CD8-positive, alpha-beta memory T cell (primary cell): ENCODE measurements at regions not wholly inside any gene's neighbourhood (a gene's known extent, or its start where the extent isn't known, plus 50 kb on each side); places are given as distances from the start of the nearest gene placed in this dataset.

ENCODE experiments used
- CTCF ChIA-PET: fragments of 350-600 bp; sonication (Branson Sonifier 250); formaldehyde crosslinking; loops from one replicate; lab custom pipeline; 2021; ENCODE audit warnings: antibody characterized with exemption; lab: Charles Lee
- POLR2A ChIA-PET: fragments of 350-600 bp; sonication (Branson Sonifier 250); formaldehyde crosslinking; loops from one replicate; lab custom pipeline; 2021; ENCODE audit warnings: antibody characterized with exemption; lab: Charles Lee
- DNase-seq, 5 donors: peaks; one replicate each; pipeline versions ENCODE4 v3.0.0 to v3.0.0-alpha.2; 2020 to 2022; ENCODE audit warnings: mixed read lengths in 1 of 5
- H3K27ac ChIP-seq: one replicate; pipeline ENCODE4 v1.7.0; 2013; ENCODE audit warnings: low read depth, mild to moderate bottlenecking, low read length, moderate library complexity
- H3K27me3 ChIP-seq: 2 replicates; pipeline ENCODE4 v1.7.0; 2013; ENCODE audit warnings: low read length, mild to moderate bottlenecking; ENCODE audit not compliant: insufficient read depth, poor library complexity, severe bottlenecking
- H3K36me3 ChIP-seq: 2 replicates; pipeline ENCODE4 v1.7.0; 2013; ENCODE audit warnings: mild to moderate bottlenecking, low read length, moderate library complexity; ENCODE audit not compliant: insufficient read depth
- H3K4me1 ChIP-seq: 2 replicates; pipeline ENCODE4 v1.7.0; 2013; ENCODE audit warnings: mild to moderate bottlenecking, low read length, moderate library complexity; ENCODE audit not compliant: insufficient read depth
- H3K4me3 ChIP-seq: 2 replicates; pipeline ENCODE4 v1.7.0; 2013; ENCODE audit warnings: mild to moderate bottlenecking, low read length
- H3K9me3 ChIP-seq: 2 replicates; pipeline ENCODE4 v1.7.0; 2013; ENCODE audit warnings: mild to moderate bottlenecking, low read length
- H3K27ac Mint-ChIP-seq, 8 donors: one replicate each; pipeline ENCODE4 v1.8.0; 2020 to 2021; ENCODE audit warnings: mixed read lengths in 8 of 8, mild to moderate bottlenecking in 6 of 8, inconsistent platforms in 3 of 8, moderate library complexity in 3 of 8
- H3K27me3 Mint-ChIP-seq, 2 donors: one replicate each; pipeline ENCODE4 v1.8.0; 2020 to 2021; ENCODE audit warnings: mixed read lengths in 2 of 2, mild to moderate bottlenecking in 1 of 2, moderate library complexity in 1 of 2
- H3K36me3 Mint-ChIP-seq, 3 donors: one replicate each; pipeline ENCODE4 v1.8.0; 2020 to 2021; ENCODE audit warnings: mixed read lengths in 3 of 3, inconsistent platforms in 1 of 3, mild to moderate bottlenecking in 1 of 3
- H3K4me1 Mint-ChIP-seq, 3 donors: one replicate each; pipeline ENCODE4 v1.8.0; 2020 to 2021; ENCODE audit warnings: mixed read lengths in 3 of 3, inconsistent platforms in 1 of 3, mild to moderate bottlenecking in 1 of 3
- H3K4me3 Mint-ChIP-seq, 7 donors: one replicate each; pipeline ENCODE4 v1.8.0; 2020 to 2021; ENCODE audit warnings: mixed read lengths in 7 of 7, mild to moderate bottlenecking in 6 of 7, moderate library complexity in 4 of 7, inconsistent platforms in 2 of 7
- H3K9me3 Mint-ChIP-seq, 5 donors: one replicate each; pipeline ENCODE4 v1.8.0; 2020 to 2022; ENCODE audit warnings: mixed read lengths in 5 of 5, mild to moderate bottlenecking in 3 of 5, moderate library complexity in 2 of 5, inconsistent platforms in 1 of 5

- H3K4me3 Mint-ChIP-seq: no peak overlapping the region
- H3K27ac ChIP-seq: no peak overlapping the region
- H3K4me1 ChIP-seq: no peaks in the 10 kb centered on the region
- H3K4me1 Mint-ChIP-seq: no peaks in the 10 kb centered on the region
- no peaks in the 10 kb centered on the region for H3K27me3 ChIP-seq
- H3K36me3 Mint-ChIP-seq: no peaks in the 10 kb centered on the region
- H3K27me3 Mint-ChIP-seq: no peaks in the 10 kb centered on the region
- peaks cover 0 to 4% (median 0%) of the 10 kb centered on the region in 5 donors for H3K9me3 Mint-ChIP-seq
- no peaks in the 10 kb centered on the region for H3K36me3 ChIP-seq
- ChIA-PET CTCF (no interaction called here), POLR2A (no interaction called here)
- H3K9me3 ChIP-seq: no peaks in the 10 kb centered on the region
- DNase-seq: no peak
- H3K4me3 ChIP-seq: no peak overlapping the region
- H3K27ac Mint-ChIP-seq: no peak overlapping the region
These were observed 642.2 kb downstream of the IQCM start for GRCh38 chr4:149173241-149174013.

DNA sequence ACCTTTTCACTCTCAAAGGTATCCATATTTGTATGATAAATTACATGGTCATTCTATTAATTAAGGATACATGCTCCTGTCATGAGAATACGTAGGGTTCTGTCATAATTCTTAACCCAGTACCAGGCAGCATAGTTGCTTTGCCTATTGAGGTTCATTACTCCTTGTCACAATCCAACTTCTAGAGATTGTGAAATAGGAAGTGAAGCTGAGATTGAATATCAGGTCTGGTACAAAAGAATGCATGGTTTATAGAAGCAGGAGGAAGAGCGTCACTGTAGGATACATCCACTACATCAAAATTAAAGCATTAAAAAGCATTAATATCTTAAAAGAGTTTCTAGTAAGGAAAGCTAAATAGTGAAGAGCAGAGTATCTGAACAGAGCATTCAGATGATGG, 647.0 kb downstream of the IQCM start:
- Mint-ChIP-seq H3K4me3 (no peak overlapping the region), H3K4me1 (no peaks in the 10 kb centered on the region), H3K27me3 (no peaks in the 10 kb centered on the region), H3K36me3 (no peaks in the 10 kb centered on the region), H3K9me3 (no peaks in the 10 kb centered on the region), H3K27ac (no peak overlapping the region)
- Histone ChIP-seq H3K27me3 (no peaks in the 10 kb centered on the region), H3K9me3 (no peaks in the 10 kb centered on the region), H3K36me3 (no peaks in the 10 kb centered on the region), H3K4me1 (no peaks in the 10 kb centered on the region), H3K4me3 (no peak overlapping the region), H3K27ac (no peak overlapping the region)
- ChIA-PET CTCF (no interaction called here), POLR2A (no interaction called here)
- no peak for DNase-seq

DNA sequence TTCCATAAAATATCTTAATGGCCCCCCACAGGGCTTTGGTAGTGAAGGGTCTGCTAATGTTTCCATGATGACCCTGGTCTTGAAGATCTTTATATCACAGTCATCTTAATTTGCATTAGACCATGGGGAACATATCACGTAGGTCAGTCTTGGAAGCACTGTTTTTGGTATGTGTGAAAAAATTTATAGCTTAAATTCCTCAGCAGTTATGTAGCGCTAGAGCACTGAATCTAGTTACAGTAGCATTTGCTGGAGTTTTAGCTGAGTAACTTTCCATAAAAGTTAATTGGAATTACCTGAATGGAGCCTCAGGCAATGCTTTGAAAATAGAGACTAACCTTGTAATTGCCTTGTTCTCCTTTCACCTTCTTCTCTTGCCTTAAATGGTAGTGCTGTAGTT, 648.8 kb downstream of the IQCM start:
- H3K27me3 ChIP-seq: no peaks in the 10 kb centered on the region
- H3K4me1 Mint-ChIP-seq: no peaks in the 10 kb centered on the region
- no peaks in the 10 kb centered on the region for H3K9me3 ChIP-seq
- no peak overlapping the region for H3K27ac ChIP-seq
- ChIA-PET CTCF (no interaction called here), POLR2A (no interaction called here)
- no peak for DNase-seq
- H3K36me3 Mint-ChIP-seq: no peaks in the 10 kb centered on the region
- no peak overlapping the region for H3K4me3 Mint-ChIP-seq
- H3K9me3 Mint-ChIP-seq: no peaks in the 10 kb centered on the region
- no peaks in the 10 kb centered on the region for H3K4me1 ChIP-seq
- H3K27me3 Mint-ChIP-seq: no peaks in the 10 kb centered on the region
- H3K36me3 ChIP-seq: no peaks in the 10 kb centered on the region
- H3K27ac Mint-ChIP-seq: no peak overlapping the region
- no peak overlapping the region for H3K4me3 ChIP-seq

GRCh38 chr4:149166365-149166764, 649.3 kb downstream of the IQCM start:
- POLR2A ChIA-PET: no interaction called here
- Histone ChIP-seq H3K4me3 (no peak overlapping the region), H3K9me3 (no peaks in the 10 kb centered on the region), H3K36me3 (no peaks in the 10 kb centered on the region), H3K4me1 (no peaks in the 10 kb centered on the region), H3K27me3 (no peaks in the 10 kb centered on the region), H3K27ac (no peak overlapping the region)
- Mint-ChIP-seq H3K4me3 (no peak overlapping the region), H3K27me3 (no peaks in the 10 kb centered on the region), H3K4me1 (no peaks in the 10 kb centered on the region), H3K27ac (no peak overlapping the region), H3K36me3 (no peaks in the 10 kb centered on the region), H3K9me3 (no peaks in the 10 kb centered on the region)
- DNase-seq: no peak
- CTCF ChIA-PET: no interaction called here

GRCh38 chr4:149164282-149164681, 651.4 kb downstream of the IQCM start:
- Mint-ChIP-seq H3K27ac (no peak overlapping the region), H3K36me3 (no peaks in the 10 kb centered on the region), H3K9me3 (no peaks in the 10 kb centered on the region), H3K27me3 (no peaks in the 10 kb centered on the region), H3K4me3 (no peak overlapping the region), H3K4me1 (no peaks in the 10 kb centered on the region)
- POLR2A ChIA-PET: no interaction called here
- Histone ChIP-seq H3K27me3 (no peaks in the 10 kb centered on the region), H3K4me1 (no peaks in the 10 kb centered on the region), H3K9me3 (no peaks in the 10 kb centered on the region), H3K27ac (no peak overlapping the region), H3K4me3 (no peak overlapping the region), H3K36me3 (no peaks in the 10 kb centered on the region)
- DNase-seq: no peak
- CTCF ChIA-PET: no interaction called here

GRCh38 chr4:149161247-149161646, 654.4 kb downstream of the IQCM start:
- H3K36me3 ChIP-seq: no peaks in the 10 kb centered on the region
- Mint-ChIP-seq H3K4me3 (no peak overlapping the region), H3K36me3 (no peaks in the 10 kb centered on the region), H3K9me3 (no peaks in the 10 kb centered on the region), H3K4me1 (no peaks in the 10 kb centered on the region), H3K27ac (no peak overlapping the region), H3K27me3 (no peaks in the 10 kb centered on the region)
- no peaks in the 10 kb centered on the region for H3K9me3 ChIP-seq
- DNase-seq: no peak
- CTCF ChIA-PET: no interaction called here
- no peaks in the 10 kb centered on the region for H3K4me1 ChIP-seq
- POLR2A ChIA-PET: no interaction called here
- no peak overlapping the region for H3K4me3 ChIP-seq
- no peaks in the 10 kb centered on the region for H3K27me3 ChIP-seq
- H3K27ac ChIP-seq: no peak overlapping the region

GRCh38 chr4:149160370-149160769, 655.3 kb downstream of the IQCM start:
- no peak overlapping the region for H3K27ac ChIP-seq
- no peak overlapping the region for H3K4me3 ChIP-seq
- no peaks in the 10 kb centered on the region for H3K27me3 Mint-ChIP-seq
- no peaks in the 10 kb centered on the region for H3K27me3 ChIP-seq
- H3K4me1 ChIP-seq: no peaks in the 10 kb centered on the region
- ChIA-PET POLR2A (no interaction called here), CTCF (no interaction called here)
- no peak overlapping the region for H3K27ac Mint-ChIP-seq
- no peaks in the 10 kb centered on the region for H3K4me1 Mint-ChIP-seq
- H3K36me3 Mint-ChIP-seq: no peaks in the 10 kb centered on the region
- no peak overlapping the region for H3K4me3 Mint-ChIP-seq
- no peaks in the 10 kb centered on the region for H3K9me3 Mint-ChIP-seq
- no peaks in the 10 kb centered on the region for H3K36me3 ChIP-seq
- no peak for DNase-seq
- no peaks in the 10 kb centered on the region for H3K9me3 ChIP-seq

DNA sequence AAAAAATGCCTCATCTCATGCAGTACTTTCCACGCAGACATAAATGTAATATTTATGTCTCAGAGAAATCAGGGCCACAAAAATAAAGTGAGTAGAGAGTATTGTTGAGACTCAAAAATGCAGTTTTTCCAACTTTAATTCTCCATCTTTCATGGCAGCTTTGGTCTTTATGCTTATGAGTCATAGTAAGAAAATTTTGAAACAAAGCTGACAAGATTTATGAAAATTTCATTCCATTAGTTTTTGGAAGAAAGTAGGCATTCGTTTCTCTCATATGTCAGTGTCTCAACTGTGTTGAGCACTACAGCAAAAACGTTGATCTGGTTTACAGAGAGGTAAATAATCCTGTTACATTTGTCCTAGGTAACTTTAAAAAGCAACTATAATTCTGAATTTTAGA, 656.8 kb downstream of the IQCM start:
- Histone ChIP-seq H3K36me3 (no peaks in the 10 kb centered on the region), H3K9me3 (no peaks in the 10 kb centered on the region), H3K27me3 (no peaks in the 10 kb centered on the region), H3K4me1 (no peaks in the 10 kb centered on the region), H3K27ac (no peak overlapping the region), H3K4me3 (no peak overlapping the region)
- no peaks in the 10 kb centered on the region for H3K27me3 Mint-ChIP-seq
- CTCF ChIA-PET: no interaction called here
- POLR2A ChIA-PET: no interaction called here
- H3K4me3 Mint-ChIP-seq: no peak overlapping the region
- H3K36me3 Mint-ChIP-seq: no peaks in the 10 kb centered on the region
- no peak overlapping the region for H3K27ac Mint-ChIP-seq
- no peak for DNase-seq
- no peaks in the 10 kb centered on the region for H3K9me3 Mint-ChIP-seq
- no peaks in the 10 kb centered on the region for H3K4me1 Mint-ChIP-seq
